ENCODE measurements at regions not wholly inside any gene's neighbourhood (a gene's known extent, or its start where the extent isn't known, plus 50 kb on each side); places are given as distances from the start of the nearest gene placed in this dataset.

GRCh38 chr2:14157816-14158215 is 474.7 kb upstream of the LRATD1 start:
- no peak for DNase-seq (ENCODE audit: low read depth in 2 of 2)

- DNase-seq (ENCODE audit: low read depth in 2 of 2) = no peak
Observed at GRCh38 chr2:14180333-14180732, 452.2 kb upstream of the LRATD1 start.

GRCh38 chr2:14182227-14182946 is 450.1 kb upstream of the LRATD1 start:
- DNase-seq (ENCODE audit: low read depth in 2 of 2) = no peak

- no peak for DNase-seq (ENCODE audit: low read depth in 2 of 2)
Observed at GRCh38 chr2:14185906-14186305, 446.6 kb upstream of the LRATD1 start.

GRCh38 chr2:14188446-14188845 is 444.1 kb upstream of the LRATD1 start:
- DNase-seq (ENCODE audit: low read depth in 2 of 2) = no peak

- no peak for DNase-seq (ENCODE audit: low read depth in 2 of 2)
Observed at GRCh38 chr2:14189929-14190328, 442.6 kb upstream of the LRATD1 start.

- no peak for DNase-seq (ENCODE audit: low read depth in 2 of 2)
Observed at GRCh38 chr2:14194233-14194632, 438.3 kb upstream of the LRATD1 start.

GRCh38 chr2:14197293-14197692 is 435.2 kb upstream of the LRATD1 start:
- DNase-seq (ENCODE audit: low read depth in 2 of 2) = no peak

- no peak for DNase-seq (ENCODE audit: low read depth in 2 of 2)
Observed at GRCh38 chr2:14199040-14199439, 433.5 kb upstream of the LRATD1 start.

GRCh38 chr2:14219306-14219705 is 413.2 kb upstream of the LRATD1 start:
- DNase-seq (ENCODE audit: low read depth in 2 of 2) = no peak

- no peak for DNase-seq (ENCODE audit: low read depth in 2 of 2)
Observed at GRCh38 chr2:14220101-14220500, 412.4 kb upstream of the LRATD1 start.

- DNase-seq (ENCODE audit: low read depth in 2 of 2) = no peak
Observed at GRCh38 chr2:14221466-14221865, 411.1 kb upstream of the LRATD1 start.

GRCh38 chr2:14223576-14223975 is 408.9 kb upstream of the LRATD1 start:
- DNase-seq (ENCODE audit: low read depth in 2 of 2) = no peak

GRCh38 chr2:14231391-14231898 is 401.1 kb upstream of the LRATD1 start:
- DNase-seq (ENCODE audit: low read depth in 2 of 2) = no peak

- DNase-seq (ENCODE audit: low read depth in 2 of 2) = no peak
Observed at GRCh38 chr2:14232217-14232616, 400.3 kb upstream of the LRATD1 start.

GRCh38 chr2:14234911-14235310 is 397.6 kb upstream of the LRATD1 start:
- no peak for DNase-seq (ENCODE audit: low read depth in 2 of 2)

GRCh38 chr2:14235667-14236066 is 396.9 kb upstream of the LRATD1 start:
- DNase-seq (ENCODE audit: low read depth in 2 of 2) = no peak

- DNase-seq (ENCODE audit: low read depth in 2 of 2) = no peak
Observed at GRCh38 chr2:14237902-14238301, 394.6 kb upstream of the LRATD1 start.

GRCh38 chr2:14239605-14240004 is 392.9 kb upstream of the LRATD1 start:
- DNase-seq (ENCODE audit: low read depth in 2 of 2) = no peak

GRCh38 chr2:14240868-14241267 is 391.6 kb upstream of the LRATD1 start:
- no peak for DNase-seq (ENCODE audit: low read depth in 2 of 2)

- DNase-seq (ENCODE audit: low read depth in 2 of 2) = no peak
Observed at GRCh38 chr2:14245901-14246300, 386.6 kb upstream of the LRATD1 start.

GRCh38 chr2:14255135-14255820 is 377.2 kb upstream of the LRATD1 start:
- DNase-seq (ENCODE audit: low read depth in 2 of 2) = no peak

- DNase-seq (ENCODE audit: low read depth in 2 of 2) = no peak
Observed at GRCh38 chr2:14256890-14257289, 375.6 kb upstream of the LRATD1 start.
